ENCODE measurements at regions not wholly inside any gene's neighbourhood (a gene's known extent, or its start where the extent isn't known, plus 50 kb on each side); places are given as distances from the start of the nearest gene placed in this dataset.

GRCh38 chr9:88813638-88814209 lies 177.5 kb upstream of the S1PR3 start:
- TF ChIP-seq CTCF (conservative IDR thresholded peaks at IDR 0.05; ENCODE audit: low read length): no peak
- no peak for TF ChIP-seq EZH2phosphoT487 (IDR thresholded peaks at IDR 0.05; ENCODE audit: borderline replicate concordance, low read depth, low read length)

Measured in OCI-LY7 (cell line).